Right ventricle myocardium inferior (tissue), 1 donor: ENCODE measurements at regions not wholly inside any gene's neighbourhood (a gene's known extent, or its start where the extent isn't known, plus 50 kb on each side); places are given as distances from the start of the nearest gene placed in this dataset.
"Not testable (repeated sequence)": the region's sequence is repeated elsewhere in the genome, so short reads cannot be mapped to it uniquely, and the experiment has no call there.

Experiments used
- ATAC-seq: fragments of 200-7000 bp; cut with Tn5 transposase; one replicate; pipeline ENCODE4 v1.9.1; 2020; ENCODE audit warnings: mild to moderate bottlenecking, moderate library complexity
- DNase-seq: peaks from one replicate; pipeline ENCODE4 v3.0.0; 2021; ENCODE audit errors: missing footprints
- intact Hi-C: fragments of 100-400 bp; cut with DNase I; formaldehyde crosslinking; loops from one replicate; pipeline ENCODE4 v1.11.0; 2022
- donor health status: DM: no; HTN: yes; CAD: no; lungs with severe emphysema.

- DNase-seq (no peak), ATAC-seq (no peak)
- intact Hi-C loops, result loop anchor here (5.0 kb wide), 1 partner anchor 115 kb away; no protein-coding TSS in a partner anchor
These were observed 66.4 kb upstream of the SERP2 start for GRCh38 chr13:44307255-44307654.

- intact Hi-C loops, result loop anchor here (5.0 kb wide), 1 partner anchor 116 kb away; no protein-coding TSS in a partner anchor
- ATAC-seq (no peak), DNase-seq (no peak)
These were observed 65.8 kb upstream of the SERP2 start for GRCh38 chr13:44307844-44308243.

GRCh38 chr13:44308352-44308751, 65.3 kb upstream of the SERP2 start:
- intact Hi-C loops, result loop anchor here (5.0 kb wide), 1 partner anchor 116 kb away; no protein-coding TSS in a partner anchor
- ATAC-seq (no peak), DNase-seq (no peak)

GRCh38 chr13:44309794-44310757, 63.5 kb upstream of the SERP2 start:
- intact Hi-C loops, result loop anchor here (5.0 kb wide), 1 partner anchor 118 kb away; no protein-coding TSS in a partner anchor
- ATAC-seq (peak; percentile 73), DNase-seq (no peak)

GRCh38 chr13:44311011-44311780, 62.4 kb upstream of the SERP2 start:
- intact Hi-C loops, result no loop called here
- ATAC-seq, result peak; percentile 49

GRCh38 chr13:44312131-44312530, 61.5 kb upstream of the SERP2 start:
- DNase-seq (no peak), ATAC-seq (no peak)
- intact Hi-C loops, result no loop called here

More at GRCh38 chr13:44311011-44311780, 62.4 kb upstream of the SERP2 start:
- DNase-seq, result no peak

- DNase-seq (no peak), ATAC-seq (no peak)
- intact Hi-C loops, result no loop called here
These were observed 60.6 kb upstream of the SERP2 start for GRCh38 chr13:44312834-44313551.

- no peak for DNase-seq
- ATAC-seq, result no peak
- intact Hi-C loops, result no loop called here
These were observed 60.0 kb upstream of the SERP2 start for GRCh38 chr13:44313674-44314073.

GRCh38 chr13:44314160-44314559, 59.5 kb upstream of the SERP2 start:
- DNase-seq, intact Hi-C loops, ATAC-seq: not testable (repeated sequence)

- intact Hi-C loops, result no loop called here
- peak; percentile 39 for ATAC-seq
- no peak for DNase-seq
These were observed 55.9 kb upstream of the SERP2 start for GRCh38 chr13:44317752-44318151.

GRCh38 chr13:44318161-44318560, 55.5 kb upstream of the SERP2 start:
- no peak for ATAC-seq
- DNase-seq, result no peak
- intact Hi-C loops, result no loop called here

GRCh38 chr13:44320611-44321010, 53.0 kb upstream of the SERP2 start:
- ATAC-seq, result no peak
- DNase-seq, result no peak
- intact Hi-C loops, result no loop called here

GRCh38 chr13:44321961-44322360, 51.7 kb upstream of the SERP2 start:
- intact Hi-C loops, result no loop called here
- no peak for ATAC-seq

GRCh38 chr13:44322928-44323327, 50.7 kb upstream of the SERP2 start:
- DNase-seq (no peak), ATAC-seq (no peak)
- intact Hi-C loops, result no loop called here

More at GRCh38 chr13:44321961-44322360, 51.7 kb upstream of the SERP2 start:
- no peak for DNase-seq

- intact Hi-C loops, result no loop called here
- ATAC-seq (no peak), DNase-seq (no peak)
These were observed 49.9 kb upstream of the SERP2 start for GRCh38 chr13:44323754-44324153.
